IPS DF 4.7 (cell line): ENCODE measurements at regions not wholly inside any gene's neighbourhood (a gene's known extent, or its start where the extent isn't known, plus 50 kb on each side); places are given as distances from the start of the nearest gene placed in this dataset.

Experiments
- DNase-seq: peaks from one replicate; pipeline ENCODE4 v3.0.0-alpha.2; 2013; ENCODE audit warnings: low spot score; ENCODE audit errors: extremely low read depth

GRCh38 chr2:217449444-217449843 lies 553.4 kb downstream of the TNS1 start:
- DNase-seq = no peak

- DNase-seq = no peak
These were observed 553.9 kb downstream of the TNS1 start for GRCh38 chr2:217448860-217449259.

GRCh38 chr2:217445723-217446122 lies 557.1 kb downstream of the TNS1 start:
- DNase-seq = no peak

- no peak for DNase-seq
These were observed 557.9 kb downstream of the TNS1 start for GRCh38 chr2:217444932-217445331.

GRCh38 chr2:217444509-217444908 lies 558.3 kb downstream of the TNS1 start:
- no peak for DNase-seq

GRCh38 chr2:217443601-217444000 lies 559.2 kb downstream of the TNS1 start:
- no peak for DNase-seq

GRCh38 chr2:217440000-217440399 lies 562.8 kb downstream of the TNS1 start:
- no peak for DNase-seq

GRCh38 chr2:217438821-217439220 lies 564.0 kb downstream of the TNS1 start:
- no peak for DNase-seq

GRCh38 chr2:217438136-217438535 lies 564.7 kb downstream of the TNS1 start:
- no peak for DNase-seq

GRCh38 chr2:217437290-217437870 lies 565.4 kb downstream of the TNS1 start:
- DNase-seq = no peak

- no peak for DNase-seq
These were observed 566.4 kb downstream of the TNS1 start for GRCh38 chr2:217436386-217436785.

GRCh38 chr2:217434180-217434975 lies 568.4 kb downstream of the TNS1 start:
- peak; percentile 56 for DNase-seq

GRCh38 chr2:217433522-217433921 lies 569.3 kb downstream of the TNS1 start:
- DNase-seq = no peak

- DNase-seq = no peak
These were observed 571.1 kb downstream of the TNS1 start for GRCh38 chr2:217431577-217432269.

GRCh38 chr2:217430916-217431576 lies 571.2 kb upstream of the TNP1 start:
- DNase-seq = no peak

- DNase-seq = no peak
These were observed 570.2 kb upstream of the TNP1 start for GRCh38 chr2:217429981-217430500.

GRCh38 chr2:217421834-217422233 lies 562.0 kb upstream of the TNP1 start:
- DNase-seq = no peak

GRCh38 chr2:217420854-217421253 lies 561.0 kb upstream of the TNP1 start:
- DNase-seq = no peak

- no peak for DNase-seq
These were observed 559.3 kb upstream of the TNP1 start for GRCh38 chr2:217419055-217419671.

- DNase-seq = no peak
These were observed 558.7 kb upstream of the TNP1 start for GRCh38 chr2:217418544-217418943.

- DNase-seq = no peak
These were observed 558.2 kb upstream of the TNP1 start for GRCh38 chr2:217418090-217418489.
